GM10266 (cell line): ENCODE measurements at regions not wholly inside any gene's neighbourhood (a gene's known extent, or its start where the extent isn't known, plus 50 kb on each side); places are given as distances from the start of the nearest gene placed in this dataset.
"Not testable (repeated sequence)": the region's sequence is repeated elsewhere in the genome, so short reads cannot be mapped to it uniquely, and the experiment has no call there.

Experiments
- DNase-seq: peaks from one replicate; pipeline ENCODE4 v3.0.0; 2012; ENCODE audit errors: extremely low spot score
- CTCF ChIP-seq: IDR thresholded peaks from 2 replicates; pipeline ENCODE4 v1.5.1; 2012; ENCODE audit warnings: mild to moderate bottlenecking, low read depth; ENCODE audit not compliant: control insufficient read depth, insufficient read depth; ENCODE audit errors: missing control alignments

- no peak for DNase-seq
- no peak for TF ChIP-seq CTCF
Measured at GRCh38 chr12:46901464-46902205, 75.8 kb upstream of the SLC38A4 start.

DNA sequence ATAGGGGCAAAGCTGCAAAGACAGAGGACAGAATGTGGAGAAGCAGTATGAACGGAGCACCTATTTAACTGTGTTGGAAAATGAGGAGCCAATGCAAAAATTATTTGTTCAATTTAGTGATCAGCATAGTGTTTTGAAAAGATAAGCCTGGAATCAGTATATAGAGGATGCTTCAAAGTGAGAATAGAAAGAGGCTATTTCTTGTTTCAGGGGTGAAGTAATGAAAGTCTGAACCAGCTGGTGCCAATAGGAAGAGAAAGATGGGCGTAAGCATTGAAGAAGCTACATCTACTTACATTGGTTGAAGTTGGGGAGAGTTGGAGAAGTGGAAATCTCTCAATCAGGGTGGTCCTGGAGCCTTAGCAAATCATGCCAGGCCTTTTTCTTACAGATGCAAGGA, 77.3 kb upstream of the SLC38A4 start:
- no peak for TF ChIP-seq CTCF

GRCh38 chr12:46904406-46905238, 78.8 kb upstream of the SLC38A4 start:
- no peak for DNase-seq
- TF ChIP-seq CTCF: no peak

More for the DNA sequence above, 77.3 kb upstream of the SLC38A4 start:
- no peak for DNase-seq

GRCh38 chr12:46905239-46905627, 79.4 kb upstream of the SLC38A4 start:
- not testable (repeated sequence) for DNase-seq

- no peak for DNase-seq
- TF ChIP-seq CTCF: no peak
Measured at GRCh38 chr12:46907791-46908190, 82.0 kb upstream of the SLC38A4 start.

DNA sequence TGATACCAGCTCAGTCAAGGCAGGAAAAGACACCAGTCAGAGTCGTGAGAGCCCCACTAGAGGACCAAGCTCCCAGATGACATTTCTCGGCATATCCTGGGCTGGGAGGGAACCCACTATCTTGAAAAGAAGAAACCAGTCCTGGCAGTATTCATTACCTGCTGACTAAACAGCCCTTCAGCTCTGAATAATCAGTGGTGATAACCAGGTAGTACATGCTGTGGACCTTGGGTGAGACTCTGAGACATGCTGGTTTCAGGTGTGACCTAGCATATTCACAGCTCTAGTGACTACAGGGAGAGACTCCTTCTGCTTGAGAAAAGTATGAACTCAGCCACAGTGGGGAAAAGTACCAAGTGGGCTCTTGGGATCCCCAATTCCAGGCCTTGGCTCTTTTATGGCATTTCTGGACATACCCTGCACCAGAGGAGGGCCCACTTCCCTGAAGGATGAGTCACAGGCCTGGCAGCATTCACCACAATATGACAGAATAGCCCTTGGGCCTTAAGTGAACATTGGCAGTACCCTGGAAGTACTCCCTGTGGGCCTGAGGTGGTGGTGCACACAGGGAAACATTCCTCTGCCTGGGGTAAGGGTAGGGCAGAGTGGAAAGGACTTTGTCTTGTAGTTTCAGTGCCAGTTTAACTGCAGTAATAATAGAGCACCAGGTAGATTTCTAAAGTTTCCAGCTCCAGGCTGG, 82.6 kb upstream of the SLC38A4 start:
- no peak for TF ChIP-seq CTCF
- no peak for DNase-seq

DNA sequence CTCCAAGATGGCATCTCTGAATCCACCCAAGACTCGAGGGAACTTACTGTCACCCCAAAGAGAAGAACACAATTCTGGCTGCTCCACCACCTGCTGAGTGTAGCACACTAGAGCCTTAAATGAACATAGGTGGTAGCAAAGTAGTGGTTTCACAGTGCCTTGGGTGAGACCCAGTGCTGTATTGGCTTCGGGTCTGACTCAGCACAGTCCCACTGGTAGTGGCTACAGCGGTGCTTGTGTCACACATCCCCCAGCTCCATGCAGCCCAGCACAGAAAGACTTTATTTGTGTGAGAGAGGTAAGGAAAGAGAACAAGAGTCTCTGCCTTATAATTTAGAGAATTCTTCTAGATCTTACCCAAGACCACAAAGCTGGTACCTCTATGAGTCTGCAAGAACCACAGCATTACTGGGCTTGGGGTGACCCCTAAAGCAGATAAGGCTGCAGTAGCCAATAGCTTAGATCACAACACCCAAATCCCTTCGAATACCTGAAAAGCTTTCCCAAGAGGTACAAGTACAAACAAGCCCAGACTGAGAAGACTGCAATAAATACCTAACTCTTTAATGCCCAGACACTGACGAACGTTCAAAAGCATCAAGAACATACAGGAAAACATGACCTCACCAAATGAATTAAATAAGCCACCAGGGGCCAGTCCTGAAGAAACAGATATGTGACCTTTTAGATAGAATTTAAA, 83.3 kb upstream of the SLC38A4 start:
- no peak for DNase-seq
- TF ChIP-seq CTCF: no peak
